ENCODE measurements at regions not wholly inside any gene's neighbourhood (a gene's known extent, or its start where the extent isn't known, plus 50 kb on each side); places are given as distances from the start of the nearest gene placed in this dataset.
A peak's percentile ranks its signal among the peaks of the same experiment; 100 is the strongest.

DNA sequence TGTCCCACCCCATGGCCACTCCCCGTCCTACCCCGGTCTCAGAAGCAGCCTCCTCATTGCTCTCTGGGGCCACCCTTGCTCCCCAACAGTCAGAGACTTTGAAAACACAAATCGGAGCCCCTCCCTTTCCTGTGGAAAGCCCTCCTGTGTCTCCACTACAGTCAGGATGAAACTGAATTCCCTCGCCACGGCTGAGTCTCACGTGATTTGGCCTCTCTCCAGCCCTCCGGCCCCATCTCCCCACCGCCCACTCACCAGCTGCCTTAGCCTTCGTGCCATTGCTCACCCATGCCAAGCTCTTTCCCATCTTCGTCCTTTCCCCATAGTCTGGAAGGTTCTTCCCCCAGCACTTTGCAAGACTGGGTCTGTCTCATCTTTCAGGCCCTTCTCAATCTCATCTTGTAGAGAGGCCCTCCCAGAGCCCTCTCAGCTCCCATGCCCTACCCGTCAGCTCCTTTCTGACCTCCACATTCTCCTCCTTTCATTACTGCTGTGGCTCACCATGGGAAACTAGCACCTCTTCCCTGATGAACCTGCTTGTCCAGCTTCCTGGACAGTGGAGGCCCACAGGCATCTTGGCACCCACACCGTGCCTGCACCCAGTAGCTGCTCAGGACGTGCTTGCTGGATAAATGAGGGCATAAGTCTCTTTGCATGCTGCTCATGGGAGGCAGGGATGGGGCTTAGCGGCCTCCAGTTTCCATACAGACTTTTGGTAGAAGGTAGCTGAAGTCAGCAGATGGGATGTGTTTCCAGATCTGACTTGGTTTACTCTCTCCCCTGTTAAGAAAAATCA lies 126.4 kb upstream of the COL5A1 start:
- no peak for DNase-seq
- no peaks in the 10 kb centered on the region for H3K36me3 ChIP-seq (replicated peaks; ENCODE audit: control insufficient read depth, insufficient read depth, low read length)
- H3K27me3 ChIP-seq (ENCODE audit: control insufficient read depth, insufficient read depth, low read length) = no peaks in the 10 kb centered on the region
- H3K4me3 ChIP-seq (ENCODE audit: insufficient read depth, low read depth, low read length) = no peak overlapping the region

DNA sequence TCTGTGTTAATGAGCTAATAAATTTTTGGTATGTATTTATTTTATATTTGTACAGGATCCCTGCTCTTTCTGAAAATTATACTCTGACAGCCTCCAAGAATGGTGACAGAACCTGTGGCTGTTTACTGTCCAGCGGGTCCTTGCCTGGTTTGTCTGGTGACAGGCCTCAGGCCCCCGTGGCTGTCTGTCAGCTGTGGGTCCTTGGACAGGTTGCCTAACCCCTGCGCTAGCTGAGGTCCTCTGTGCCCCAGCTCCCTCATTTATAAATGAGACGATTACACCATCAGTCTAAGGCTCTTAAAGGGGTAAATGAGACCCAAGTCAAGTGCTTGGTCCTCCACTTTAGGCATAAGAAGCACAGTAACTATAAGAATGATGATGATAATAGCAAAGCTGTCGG lies 125.1 kb upstream of the COL5A1 start:
- Histone ChIP-seq H3K4me3 (ENCODE audit: insufficient read depth, low read depth, low read length) (no peak overlapping the region), H3K27me3 (ENCODE audit: control insufficient read depth, insufficient read depth, low read length) (no peaks in the 10 kb centered on the region), H3K36me3 (replicated peaks; ENCODE audit: control insufficient read depth, insufficient read depth, low read length) (no peaks in the 10 kb centered on the region)
- no peak for DNase-seq

DNA sequence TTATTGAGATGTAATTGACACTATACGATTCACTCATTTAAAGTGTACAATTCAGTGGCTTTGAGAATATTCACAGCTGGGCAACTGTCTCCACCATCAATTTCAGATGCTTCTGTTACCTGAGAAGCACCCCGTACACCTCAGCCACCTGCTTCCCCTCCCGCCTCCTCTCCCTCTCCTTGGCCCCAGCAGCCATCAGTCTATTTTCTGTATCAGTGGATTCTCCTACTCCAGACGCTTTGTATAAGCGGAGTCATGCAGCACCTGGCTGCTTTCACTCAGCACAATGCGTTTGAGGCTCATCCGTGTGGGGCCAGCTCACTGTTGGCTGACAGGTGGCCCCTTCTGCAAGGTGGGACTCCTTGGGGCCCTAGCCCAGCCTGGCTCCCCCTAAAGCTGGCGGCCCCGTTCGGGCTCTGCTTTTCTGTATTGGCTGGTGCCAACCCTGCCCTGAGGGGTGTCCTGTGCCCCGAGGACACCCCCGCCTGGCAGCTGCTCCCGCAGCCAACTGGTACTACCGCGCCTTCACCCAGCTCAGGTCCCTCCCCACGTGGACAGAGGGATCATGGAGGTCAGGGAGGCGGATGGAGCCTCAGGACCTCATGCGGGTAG lies 124.4 kb upstream of the COL5A1 start:
- Histone ChIP-seq H3K36me3 (replicated peaks; ENCODE audit: control insufficient read depth, insufficient read depth, low read length) (no peaks in the 10 kb centered on the region), H3K27me3 (ENCODE audit: control insufficient read depth, insufficient read depth, low read length) (no peaks in the 10 kb centered on the region), H3K4me3 (ENCODE audit: insufficient read depth, low read depth, low read length) (no peak overlapping the region)
- no peak for DNase-seq

DNA sequence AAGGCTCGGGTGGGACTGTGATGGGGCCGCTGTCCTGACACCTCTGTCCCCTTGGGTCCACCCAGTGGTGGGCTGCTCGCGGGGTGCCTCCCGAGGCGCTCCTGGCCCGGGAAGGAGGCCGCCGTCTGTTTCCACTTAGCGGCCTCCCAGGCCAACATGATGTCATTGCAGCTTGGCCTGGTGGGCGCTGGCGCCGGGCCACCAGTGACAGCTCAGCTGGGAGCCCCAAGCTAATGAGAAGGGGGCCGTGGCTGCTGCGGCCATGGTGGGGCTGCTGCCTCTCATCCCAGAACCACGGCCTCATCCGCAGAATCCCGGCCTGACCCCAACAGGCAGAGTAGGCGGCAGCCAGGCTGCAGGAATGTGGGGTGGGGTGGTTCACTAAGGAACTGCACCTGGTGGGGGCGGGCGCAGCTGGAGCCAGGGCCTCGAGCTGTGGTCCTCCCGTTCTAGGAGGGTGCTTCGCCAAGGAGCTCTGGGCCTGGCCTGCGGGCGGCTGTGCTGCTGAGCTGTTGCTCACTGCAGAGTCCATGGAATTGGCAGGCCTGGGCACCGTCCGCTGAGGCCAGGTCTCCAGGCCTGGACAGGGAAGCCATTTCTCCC lies 123.5 kb upstream of the COL5A1 start:
- H3K36me3 ChIP-seq (replicated peaks; ENCODE audit: control insufficient read depth, insufficient read depth, low read length) = no peaks in the 10 kb centered on the region
- H3K27me3 ChIP-seq (ENCODE audit: control insufficient read depth, insufficient read depth, low read length) = no peaks in the 10 kb centered on the region
- no peak overlapping the region for H3K4me3 ChIP-seq (ENCODE audit: insufficient read depth, low read depth, low read length)
- peak; percentile 88 for DNase-seq

DNA sequence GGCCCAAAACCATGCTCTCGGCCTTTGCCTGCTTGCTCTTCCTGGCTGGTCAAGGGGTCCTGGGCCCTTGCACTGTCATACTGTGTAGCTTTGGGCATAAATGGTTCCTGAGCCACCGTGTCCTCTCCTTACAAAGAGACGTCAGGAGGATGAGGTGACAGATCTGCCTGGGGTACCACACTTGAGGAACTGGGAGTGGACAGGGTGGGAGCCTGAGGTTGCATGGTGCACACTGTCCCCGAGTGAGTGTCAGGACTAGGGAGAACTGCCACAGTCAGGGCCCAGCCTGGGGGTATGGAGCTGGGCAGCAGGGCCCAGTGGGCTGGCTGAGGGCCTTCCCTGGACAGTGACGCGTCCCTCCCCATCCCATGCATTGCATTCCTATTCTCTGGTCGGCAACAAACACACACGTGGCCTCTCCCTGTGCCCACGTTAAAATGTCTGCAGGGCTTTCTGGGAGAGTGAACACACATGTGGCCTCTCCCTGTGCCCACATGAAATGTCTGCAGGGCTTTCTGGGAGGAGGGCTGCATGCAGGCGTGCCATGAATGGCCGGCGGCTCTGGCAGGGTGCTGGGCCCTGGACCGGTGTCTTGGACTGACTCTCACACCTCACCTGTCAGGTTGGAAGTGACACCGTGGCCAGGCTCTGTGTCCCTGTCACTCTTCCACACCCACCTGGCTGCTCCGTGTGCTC lies 122.1 kb upstream of the COL5A1 start:
- no peak for DNase-seq
- Histone ChIP-seq H3K36me3 (replicated peaks; ENCODE audit: control insufficient read depth, insufficient read depth, low read length) (no peaks in the 10 kb centered on the region), H3K27me3 (ENCODE audit: control insufficient read depth, insufficient read depth, low read length) (no peaks in the 10 kb centered on the region), H3K4me3 (ENCODE audit: insufficient read depth, low read depth, low read length) (no peak overlapping the region)

DNA sequence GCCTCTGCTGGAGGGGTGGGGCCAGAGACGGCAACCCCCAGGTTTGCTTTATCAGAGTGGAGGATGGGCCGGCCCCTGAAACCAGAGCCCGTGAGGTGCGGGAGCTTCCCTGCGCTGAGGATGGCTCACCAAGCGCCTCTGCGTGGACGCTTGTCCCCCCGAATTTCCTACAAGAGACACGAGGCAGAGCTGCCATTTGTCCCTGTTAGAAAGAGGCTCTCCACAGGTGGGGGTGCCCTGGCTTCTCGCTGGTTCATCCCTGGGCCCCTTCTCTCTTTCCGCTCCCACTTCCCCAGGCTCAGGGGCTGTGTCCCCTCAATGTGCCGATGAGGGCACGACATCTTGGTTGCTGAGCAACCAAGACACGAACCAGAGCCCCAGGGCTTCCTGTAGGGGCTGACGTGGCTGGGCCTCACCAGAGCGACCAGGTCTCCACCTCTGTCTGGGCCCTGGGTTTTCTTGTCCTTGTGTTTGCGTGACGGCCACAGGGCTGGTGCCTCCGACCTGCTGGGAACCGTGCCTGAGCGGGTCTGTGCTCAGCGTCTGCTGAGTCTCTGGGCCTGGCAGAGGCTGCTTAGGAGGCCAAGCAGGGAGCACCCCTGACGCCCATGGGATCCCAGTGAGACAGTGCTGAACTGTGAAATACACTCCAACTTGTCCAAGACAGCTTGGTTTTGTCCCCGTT lies 119.6 kb upstream of the COL5A1 start:
- Histone ChIP-seq H3K36me3 (replicated peaks; ENCODE audit: control insufficient read depth, insufficient read depth, low read length) (no peaks in the 10 kb centered on the region), H3K27me3 (ENCODE audit: control insufficient read depth, insufficient read depth, low read length) (no peaks in the 10 kb centered on the region), H3K4me3 (ENCODE audit: insufficient read depth, low read depth, low read length) (no peak overlapping the region)
- peak; percentile 74 for DNase-seq

DNA sequence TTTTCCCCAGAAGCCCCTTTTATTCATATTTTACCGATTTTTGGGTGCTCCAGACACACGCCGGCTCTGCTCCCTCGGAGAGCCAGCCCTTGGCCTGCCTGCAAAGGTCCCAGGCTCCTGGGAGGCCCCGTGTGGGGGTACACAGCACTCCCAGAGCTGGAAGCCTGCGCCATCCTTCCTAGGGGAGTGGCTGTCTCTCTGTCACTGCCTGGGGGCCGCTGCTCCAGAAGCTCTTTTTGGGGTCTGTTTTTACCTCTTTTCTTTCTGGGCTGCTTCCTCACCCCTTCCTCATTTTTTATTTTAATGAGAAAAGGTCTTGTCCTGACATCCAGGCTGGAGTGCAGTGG lies 119.1 kb upstream of the COL5A1 start:
- no peak overlapping the region for H3K4me3 ChIP-seq (ENCODE audit: insufficient read depth, low read depth, low read length)
- no peaks in the 10 kb centered on the region for H3K36me3 ChIP-seq (replicated peaks; ENCODE audit: control insufficient read depth, insufficient read depth, low read length)
- DNase-seq = peak; percentile 47
- no peaks in the 10 kb centered on the region for H3K27me3 ChIP-seq (ENCODE audit: control insufficient read depth, insufficient read depth, low read length)

DNA sequence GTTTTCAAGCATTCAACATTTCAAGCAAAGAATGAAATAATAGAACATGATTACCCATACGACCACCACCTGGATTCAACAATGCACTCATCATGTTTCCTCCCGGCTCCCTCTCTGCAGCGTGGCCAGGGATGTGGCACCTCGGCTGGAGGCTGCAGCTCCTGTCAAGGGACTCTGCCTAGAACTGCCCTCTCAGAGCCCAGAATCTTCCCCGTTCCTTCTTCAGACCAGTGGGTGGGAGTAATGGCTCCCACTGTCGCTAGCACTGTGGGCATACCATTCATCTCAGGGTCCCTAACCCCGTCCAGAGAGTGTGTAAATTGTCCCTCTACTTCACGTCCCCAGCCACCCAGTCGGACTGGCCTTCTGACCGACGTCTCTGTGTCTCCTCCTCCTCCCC lies 118.6 kb upstream of the COL5A1 start:
- Histone ChIP-seq H3K27me3 (ENCODE audit: control insufficient read depth, insufficient read depth, low read length) (no peaks in the 10 kb centered on the region), H3K36me3 (replicated peaks; ENCODE audit: control insufficient read depth, insufficient read depth, low read length) (no peaks in the 10 kb centered on the region), H3K4me3 (ENCODE audit: insufficient read depth, low read depth, low read length) (no peak overlapping the region)
- DNase-seq = no peak

DNA sequence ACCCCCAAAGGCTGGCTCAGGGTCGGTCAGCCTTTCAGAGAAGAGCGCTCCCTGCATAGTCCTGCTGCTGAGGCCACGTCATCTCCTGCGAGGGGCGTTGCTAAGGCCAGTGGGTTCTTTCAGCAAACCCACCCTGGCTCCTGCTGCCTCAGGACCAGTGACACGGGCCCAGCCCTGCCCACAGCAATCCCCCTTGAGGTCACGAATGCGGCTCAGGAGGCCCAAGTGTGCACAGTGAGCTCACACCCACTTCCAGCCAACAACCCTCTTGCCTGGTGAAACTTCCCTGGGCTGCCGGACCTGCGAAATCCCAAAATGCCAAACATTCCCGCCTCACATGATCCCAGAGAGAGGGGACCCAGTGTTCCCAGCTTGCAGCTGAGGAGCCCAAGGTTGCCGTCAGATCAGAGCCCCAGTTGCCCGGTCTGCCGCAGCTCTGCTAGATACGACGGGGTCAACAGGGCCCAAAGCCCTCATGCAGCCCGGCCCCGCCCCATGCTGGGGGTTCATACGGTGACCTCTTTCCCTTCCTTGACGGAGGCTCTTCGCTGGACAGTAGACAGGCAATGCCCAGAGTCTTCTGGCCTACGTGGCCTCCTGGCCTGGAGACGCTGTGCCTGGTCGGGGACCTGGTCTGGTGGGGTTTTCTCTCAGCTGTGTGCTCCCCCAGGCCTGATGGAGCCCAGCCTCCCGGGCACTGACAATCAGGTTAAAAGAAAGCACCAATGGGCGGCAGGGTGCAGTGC lies 116.4 kb upstream of the COL5A1 start:
- H3K27me3 ChIP-seq (ENCODE audit: control insufficient read depth, insufficient read depth, low read length) = no peaks in the 10 kb centered on the region
- no peaks in the 10 kb centered on the region for H3K36me3 ChIP-seq (replicated peaks; ENCODE audit: control insufficient read depth, insufficient read depth, low read length)
- no peak overlapping the region for H3K4me3 ChIP-seq (ENCODE audit: insufficient read depth, low read depth, low read length)
- peak; percentile 48 for DNase-seq

DNA sequence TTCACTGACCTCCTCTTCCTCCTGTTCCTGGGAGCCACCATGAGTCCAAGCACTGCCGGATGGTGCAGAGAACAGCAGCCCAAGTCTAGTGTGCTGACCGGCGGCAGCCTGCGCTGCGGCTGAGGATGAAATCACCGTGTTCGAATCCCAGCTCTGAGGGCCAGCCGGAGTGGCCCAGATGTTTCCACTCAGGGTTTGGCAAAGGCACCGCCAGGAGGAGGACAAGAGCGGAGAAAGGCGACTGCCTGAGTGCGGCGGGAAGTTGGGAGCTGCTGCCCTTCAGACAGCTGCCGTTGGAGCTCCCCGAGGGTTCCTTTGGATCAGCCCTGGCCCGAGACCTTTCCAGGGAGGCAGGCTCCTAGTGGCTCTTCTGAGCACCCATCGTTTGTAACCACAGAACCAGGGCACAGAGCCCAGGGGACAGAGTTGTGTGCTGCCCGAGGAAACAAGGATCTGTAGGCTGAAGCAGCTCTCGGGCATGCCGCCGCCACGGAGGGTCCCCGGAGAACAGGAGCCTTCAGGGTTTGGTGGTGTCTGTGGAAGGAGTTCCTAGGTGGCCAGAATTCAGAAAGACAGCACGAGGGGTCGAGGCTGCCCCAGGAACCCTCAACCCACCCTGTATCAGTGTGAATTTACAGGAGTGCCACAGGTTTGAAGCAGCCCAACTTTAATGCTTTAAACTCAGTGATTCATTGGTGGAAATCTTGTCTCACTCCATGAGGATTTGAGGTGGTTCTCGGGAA lies 115.6 kb upstream of the COL5A1 start:
- H3K36me3 ChIP-seq (replicated peaks; ENCODE audit: control insufficient read depth, insufficient read depth, low read length) = no peaks in the 10 kb centered on the region
- peak; percentile 35 for DNase-seq
- no peaks in the 10 kb centered on the region for H3K27me3 ChIP-seq (ENCODE audit: control insufficient read depth, insufficient read depth, low read length)
- no peak overlapping the region for H3K4me3 ChIP-seq (ENCODE audit: insufficient read depth, low read depth, low read length)

DNA sequence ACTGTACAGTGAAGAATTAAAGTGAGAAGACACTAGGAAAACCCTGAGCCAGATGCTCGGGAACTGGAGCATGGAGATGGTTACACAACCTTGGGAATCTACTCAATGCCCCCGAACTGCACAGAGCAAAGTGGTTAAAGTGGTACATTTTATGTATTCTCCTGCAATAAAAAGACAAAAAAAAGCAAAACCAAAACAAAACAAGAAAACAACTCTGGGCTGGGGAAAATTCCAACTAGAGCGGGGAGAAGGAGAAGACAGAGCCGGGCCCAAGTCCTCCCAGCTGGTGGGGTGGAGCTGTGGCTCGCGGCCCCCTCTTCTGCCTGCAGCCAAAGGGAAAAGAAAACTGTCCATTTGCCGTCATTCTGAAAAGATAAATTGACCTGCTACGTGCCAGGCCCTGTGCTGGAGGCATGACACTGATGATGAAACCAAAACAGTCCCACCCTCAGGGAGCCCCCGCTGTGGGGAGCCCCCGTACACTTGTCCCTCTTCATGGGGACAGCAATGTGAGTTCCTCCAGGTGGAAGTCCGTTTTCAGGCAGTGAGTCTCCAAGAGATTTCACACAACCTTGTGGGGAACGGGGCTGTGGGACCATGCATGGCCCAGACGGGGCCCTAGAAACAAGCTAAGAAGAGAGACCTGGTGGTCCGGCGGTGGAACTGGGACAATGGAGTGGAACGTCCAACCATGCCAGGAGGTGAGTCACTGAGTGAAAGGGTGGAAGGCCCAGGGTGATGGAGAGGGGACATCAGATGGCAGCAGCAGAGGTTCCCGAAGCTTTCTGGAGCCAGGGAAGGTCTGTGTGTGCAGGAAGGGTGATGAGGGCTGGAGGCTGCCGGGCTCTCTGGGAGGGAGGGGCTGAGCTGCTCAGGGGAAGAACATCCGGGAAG lies 114.8 kb upstream of the COL5A1 start:
- H3K4me3 ChIP-seq (ENCODE audit: insufficient read depth, low read depth, low read length) = no peak overlapping the region
- no peaks in the 10 kb centered on the region for H3K36me3 ChIP-seq (replicated peaks; ENCODE audit: control insufficient read depth, insufficient read depth, low read length)
- no peak for DNase-seq
- no peaks in the 10 kb centered on the region for H3K27me3 ChIP-seq (ENCODE audit: control insufficient read depth, insufficient read depth, low read length)

DNA sequence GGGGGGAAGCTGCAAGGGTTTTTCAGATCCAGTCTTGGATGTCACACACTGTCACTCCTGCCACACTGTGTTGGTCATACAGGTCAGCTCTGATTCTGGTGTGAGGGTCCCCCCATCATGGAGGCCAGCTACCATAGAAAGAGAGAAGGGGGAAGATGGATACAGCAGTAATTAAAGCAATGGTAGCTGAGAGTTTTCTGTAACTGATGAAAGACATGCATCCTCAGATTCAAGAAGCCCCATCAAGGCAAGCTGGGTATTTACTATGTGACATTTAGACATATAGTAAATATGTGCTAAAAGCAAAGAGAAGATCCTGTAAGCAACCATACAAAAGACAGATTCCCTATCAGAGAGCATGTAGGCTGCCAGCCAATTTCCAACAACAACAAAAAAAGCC lies 110.9 kb upstream of the COL5A1 start:
- Histone ChIP-seq H3K36me3 (replicated peaks; ENCODE audit: control insufficient read depth, insufficient read depth, low read length) (no peaks in the 10 kb centered on the region), H3K4me3 (ENCODE audit: insufficient read depth, low read depth, low read length) (no peak overlapping the region), H3K27me3 (ENCODE audit: control insufficient read depth, insufficient read depth, low read length) (no peaks in the 10 kb centered on the region)
- no peak for DNase-seq

Measured in H7 (cell line).